NT2/D1 (cell line): ENCODE measurements at regions not wholly inside any gene's neighbourhood (a gene's known extent, or its start where the extent isn't known, plus 50 kb on each side); places are given as distances from the start of the nearest gene placed in this dataset.

Experiments
- SUZ12 ChIP-seq: IDR thresholded peaks from 2 replicates; pipeline ENCODE4 v1.6.1; 2011; ENCODE audit not compliant: insufficient read length, insufficient read depth; ENCODE audit errors: extremely low read depth
- YY1 ChIP-seq: IDR thresholded peaks from 2 replicates; pipeline ENCODE4 v1.6.1; 2011; ENCODE audit not compliant: insufficient read length, insufficient read depth
- ZNF274 ChIP-seq: IDR thresholded peaks from 2 replicates; pipeline ENCODE4 v1.6.1; 2011; ENCODE audit warnings: mild to moderate bottlenecking, low read depth, low read length

DNA sequence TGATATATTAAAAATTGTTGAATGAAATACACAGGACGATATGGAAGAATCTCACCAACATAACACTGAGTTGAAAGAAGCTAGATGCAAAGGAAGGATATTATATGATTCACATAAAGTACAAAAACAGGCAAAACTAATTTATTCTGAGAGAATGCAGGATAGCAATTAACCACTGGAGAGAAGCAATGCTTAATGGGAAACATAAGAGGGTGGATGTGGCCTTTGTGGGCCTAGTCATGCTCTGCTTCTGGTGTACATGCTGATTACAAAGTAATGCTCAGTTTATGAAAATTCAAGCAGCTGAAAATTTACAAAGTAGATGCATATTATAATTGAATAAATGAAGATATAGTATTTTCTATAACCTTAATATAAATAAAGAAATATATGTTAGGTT, 326.4 kb upstream of the ADAMTS5 start:
- TF ChIP-seq SUZ12 = no peak
- no peak for TF ChIP-seq ZNF274
- TF ChIP-seq YY1 = no peak
